ENCODE measurements at regions not wholly inside any gene's neighbourhood (a gene's known extent, or its start where the extent isn't known, plus 50 kb on each side); places are given as distances from the start of the nearest gene placed in this dataset.

- H3K36me3 ChIP-seq (replicated peaks; ENCODE audit: insufficient read depth, low read length): no peaks in the 10 kb centered on the region
- H3K9me2 ChIP-seq (replicated peaks; ENCODE audit: insufficient read depth, low read length): no peaks in the 10 kb centered on the region
- no peaks in the 10 kb centered on the region for H3K27me3 ChIP-seq (replicated peaks; ENCODE audit: insufficient read depth, low read length)
- no peaks in the 10 kb centered on the region for H3F3A ChIP-seq (ENCODE audit: insufficient read depth, low read length)
- H3K4me1 ChIP-seq (ENCODE audit: low read length): no peaks in the 10 kb centered on the region
- H2AFZ ChIP-seq (ENCODE audit: low read length): no peak overlapping the region
- no peaks in the 10 kb centered on the region for H3K9me3 ChIP-seq (replicated peaks; ENCODE audit: insufficient read depth, low read length)
- H3K27ac ChIP-seq (ENCODE audit: low read length): no peak overlapping the region
- no peak overlapping the region for H3K9ac ChIP-seq (ENCODE audit: low read length)
- H4K20me1 ChIP-seq (ENCODE audit: insufficient read depth, low read length): no peaks in the 10 kb centered on the region
- H3K4me2 ChIP-seq (ENCODE audit: low read depth, low read length): no peak overlapping the region
- no peak for DNase-seq
- TF ChIP-seq EZH2phosphoT487 (IDR thresholded peaks at IDR 0.05; ENCODE audit: low read length) (no peak), EZH2 (optimal IDR thresholded peaks at IDR 0.05; ENCODE audit: low read depth, low read length) (no peak), CTCF (IDR thresholded peaks at IDR 0.05; ENCODE audit: low read length) (no peak)
- no peaks in the 10 kb centered on the region for H3K79me2 ChIP-seq (ENCODE audit: low read length)
- no peak overlapping the region for H3K4me3 ChIP-seq (ENCODE audit: low read length)
Observed at GRCh38 chr7:83882551-83882950, 233.6 kb upstream of the SEMA3E start.

- DNase-seq: no peak
- Histone ChIP-seq H3K9ac (ENCODE audit: low read length) (no peak overlapping the region), H4K20me1 (ENCODE audit: insufficient read depth, low read length) (no peaks in the 10 kb centered on the region), H3K36me3 (replicated peaks; ENCODE audit: insufficient read depth, low read length) (no peaks in the 10 kb centered on the region), H2AFZ (ENCODE audit: low read length) (no peak overlapping the region), H3K9me3 (replicated peaks; ENCODE audit: insufficient read depth, low read length) (no peaks in the 10 kb centered on the region), H3F3A (ENCODE audit: insufficient read depth, low read length) (no peaks in the 10 kb centered on the region), H3K79me2 (ENCODE audit: low read length) (no peaks in the 10 kb centered on the region), H3K27me3 (replicated peaks; ENCODE audit: insufficient read depth, low read length) (no peaks in the 10 kb centered on the region), H3K4me3 (ENCODE audit: low read length) (no peak overlapping the region), H3K4me2 (ENCODE audit: low read depth, low read length) (no peak overlapping the region), H3K4me1 (ENCODE audit: low read length) (no peaks in the 10 kb centered on the region), H3K9me2 (replicated peaks; ENCODE audit: insufficient read depth, low read length) (no peaks in the 10 kb centered on the region), H3K27ac (ENCODE audit: low read length) (no peak overlapping the region)
- no peak for TF ChIP-seq EZH2phosphoT487 (IDR thresholded peaks at IDR 0.05; ENCODE audit: low read length)
- no peak for TF ChIP-seq EZH2 (optimal IDR thresholded peaks at IDR 0.05; ENCODE audit: low read depth, low read length)
Observed at GRCh38 chr7:83879063-83879462, 230.1 kb upstream of the SEMA3E start.

- H3K9ac ChIP-seq (ENCODE audit: low read length): no peak overlapping the region
- DNase-seq: no peak
- no peaks in the 10 kb centered on the region for H3K36me3 ChIP-seq (replicated peaks; ENCODE audit: insufficient read depth, low read length)
- H3K27ac ChIP-seq (ENCODE audit: low read length): no peak overlapping the region
- TF ChIP-seq EZH2 (optimal IDR thresholded peaks at IDR 0.05; ENCODE audit: low read depth, low read length): no peak
- no peak for TF ChIP-seq EZH2phosphoT487 (IDR thresholded peaks at IDR 0.05; ENCODE audit: low read length)
- TF ChIP-seq CTCF (IDR thresholded peaks at IDR 0.05; ENCODE audit: low read length): no peak
- no peaks in the 10 kb centered on the region for H3K79me2 ChIP-seq (ENCODE audit: low read length)
- H3K4me1 ChIP-seq (ENCODE audit: low read length): no peaks in the 10 kb centered on the region
- no peak overlapping the region for H3K4me2 ChIP-seq (ENCODE audit: low read depth, low read length)
- no peaks in the 10 kb centered on the region for H3K9me3 ChIP-seq (replicated peaks; ENCODE audit: insufficient read depth, low read length)
- no peaks in the 10 kb centered on the region for H3F3A ChIP-seq (ENCODE audit: insufficient read depth, low read length)
- H3K27me3 ChIP-seq (replicated peaks; ENCODE audit: insufficient read depth, low read length): no peaks in the 10 kb centered on the region
- H3K9me2 ChIP-seq (replicated peaks; ENCODE audit: insufficient read depth, low read length): no peaks in the 10 kb centered on the region
- H4K20me1 ChIP-seq (ENCODE audit: insufficient read depth, low read length): no peaks in the 10 kb centered on the region
- no peak overlapping the region for H2AFZ ChIP-seq (ENCODE audit: low read length)
- H3K4me3 ChIP-seq (ENCODE audit: low read length): no peak overlapping the region
Observed at GRCh38 chr7:83878614-83879013, 229.7 kb upstream of the SEMA3E start.

GRCh38 chr7:83876593-83876992 lies 227.7 kb upstream of the SEMA3E start:
- Histone ChIP-seq H3K4me2 (ENCODE audit: low read depth, low read length) (no peak overlapping the region), H3F3A (ENCODE audit: insufficient read depth, low read length) (no peaks in the 10 kb centered on the region), H3K36me3 (replicated peaks; ENCODE audit: insufficient read depth, low read length) (no peaks in the 10 kb centered on the region), H3K9ac (ENCODE audit: low read length) (no peak overlapping the region), H3K27ac (ENCODE audit: low read length) (no peak overlapping the region), H3K79me2 (ENCODE audit: low read length) (no peaks in the 10 kb centered on the region), H3K27me3 (replicated peaks; ENCODE audit: insufficient read depth, low read length) (no peaks in the 10 kb centered on the region), H3K4me1 (ENCODE audit: low read length) (no peaks in the 10 kb centered on the region), H3K9me3 (replicated peaks; ENCODE audit: insufficient read depth, low read length) (no peaks in the 10 kb centered on the region), H4K20me1 (ENCODE audit: insufficient read depth, low read length) (no peaks in the 10 kb centered on the region), H2AFZ (ENCODE audit: low read length) (no peak overlapping the region), H3K9me2 (replicated peaks; ENCODE audit: insufficient read depth, low read length) (no peaks in the 10 kb centered on the region), H3K4me3 (ENCODE audit: low read length) (no peak overlapping the region)
- DNase-seq: no peak
- TF ChIP-seq EZH2 (optimal IDR thresholded peaks at IDR 0.05; ENCODE audit: low read depth, low read length): no peak
- no peak for TF ChIP-seq CTCF (IDR thresholded peaks at IDR 0.05; ENCODE audit: low read length)
- no peak for TF ChIP-seq EZH2phosphoT487 (IDR thresholded peaks at IDR 0.05; ENCODE audit: low read length)

Measured in MM.1S (cell line).